Smooth muscle cell (in vitro differentiated cells): ENCODE measurements at regions not wholly inside any gene's neighbourhood (a gene's known extent, or its start where the extent isn't known, plus 50 kb on each side); places are given as distances from the start of the nearest gene placed in this dataset.

ENCODE experiments used
- DNase-seq: peaks from one replicate; lab custom pipeline; 2025; ENCODE audit not compliant: unreplicated experiment; lab: John Stamatoyannopoulos, UW
- H2AFZ ChIP-seq: fragments of 200-600 bp; sonication (generic); 2 replicates; pipeline ENCODE4 v1.6.0; 2016; ENCODE audit warnings: antibody characterized with exemption, low read depth, mild to moderate bottlenecking
- H3F3A ChIP-seq: fragments of 200-600 bp; sonication (generic); 2 replicates; pipeline ENCODE4 v1.6.0; 2017; ENCODE audit warnings: antibody characterized with exemption, low read depth
- H3K27ac ChIP-seq: fragments of 200-600 bp; sonication (generic); 2 replicates; pipeline ENCODE4 v1.5.1; 2016; ENCODE audit warnings: low read depth, mild to moderate bottlenecking
- H3K27me3 ChIP-seq: fragments of 200-600 bp; sonication (generic); 2 replicates; pipeline ENCODE4 v1.6.1; 2016; ENCODE audit warnings: low read depth, mild to moderate bottlenecking
- H3K36me3 ChIP-seq: fragments of 200-600 bp; sonication (generic); 2 replicates; pipeline ENCODE4 v1.5.1; 2016; ENCODE audit warnings: low read depth
- H3K4me1 ChIP-seq: fragments of 200-600 bp; sonication (generic); 2 replicates; pipeline ENCODE4 v1.5.1; 2016; ENCODE audit warnings: low read depth
- H3K4me2 ChIP-seq: fragments of 200-600 bp; sonication (generic); 2 replicates; pipeline ENCODE4 v1.6.0; 2016; ENCODE audit warnings: mild to moderate bottlenecking
- H3K4me3 ChIP-seq: fragments of 200-600 bp; sonication (generic); 2 replicates; pipeline ENCODE4 v1.5.1; 2016; ENCODE audit warnings: mild to moderate bottlenecking
- H3K79me2 ChIP-seq: fragments of 200-600 bp; sonication (generic); 2 replicates; pipeline ENCODE4 v1.6.0; 2016; ENCODE audit warnings: low read depth, mild to moderate bottlenecking
- H3K9ac ChIP-seq: fragments of 200-600 bp; sonication (generic); 2 replicates; pipeline ENCODE4 v1.6.0; 2016; ENCODE audit warnings: low read depth
- H3K9me3 ChIP-seq: fragments of 200-600 bp; sonication (generic); replicated peaks from 2 replicates; pipeline ENCODE4 v1.5.1; 2016; ENCODE audit warnings: low read depth
- H4K20me1 ChIP-seq: fragments of 200-600 bp; sonication (generic); 2 replicates; pipeline ENCODE4 v1.6.0; 2016; ENCODE audit warnings: low read depth
- WGBS: methylation state at CpG from one replicate; pipeline ENCODE4 v1.1.7; 2016; ENCODE audit warnings: low lambda C conversion rate; 5-methylcytosine and 5-hydroxymethylcytosine counted together
- TF ChIP-seq, protein P1 (sequence below): fragments of 200-600 bp; sonication (generic); IDR thresholded peaks from 2 replicates; pipeline ENCODE4 v1.5.1; 2017; ENCODE audit warnings: borderline replicate concordance, mild to moderate bottlenecking, antibody characterized with exemption; ENCODE audit not compliant: insufficient read depth, poor library complexity, severe bottlenecking

DNA sequence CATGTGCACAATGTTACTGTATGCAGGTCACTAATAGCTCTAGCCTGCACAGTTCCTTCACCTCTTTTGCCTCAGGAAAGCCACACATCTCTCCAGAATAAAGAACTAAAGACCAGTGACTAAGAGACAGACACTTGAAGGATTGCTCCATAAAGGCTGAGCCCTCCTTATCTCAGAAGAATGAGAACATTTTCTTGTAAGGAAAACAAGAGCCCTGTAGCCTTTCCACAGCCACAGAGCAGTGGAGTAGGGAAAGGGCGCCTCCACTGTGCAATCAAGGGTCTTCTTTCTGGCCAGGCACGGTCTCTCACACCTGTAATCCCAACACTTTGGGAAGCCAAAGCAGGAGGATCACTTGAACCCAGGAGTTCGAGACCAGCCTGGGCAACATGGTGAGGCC, 202.6 kb upstream of the TMEM45B start:
- Histone ChIP-seq H3K4me1 (peaks cover 9% of the 10 kb centered on the region), H3K27ac (no peak overlapping the region), H3K4me2 (no peak overlapping the region), H3K9ac (no peak overlapping the region), H3K27me3 (no peaks in the 10 kb centered on the region), H3K79me2 (no peaks in the 10 kb centered on the region), H3K4me3 (no peak overlapping the region), H4K20me1 (no peaks in the 10 kb centered on the region), H3K9me3 (no peaks in the 10 kb centered on the region), H3K36me3 (no peaks in the 10 kb centered on the region), H3F3A (no peaks in the 10 kb centered on the region), H2AFZ (no peak overlapping the region)
- no peak for DNase-seq
- WGBS = 76% methylated on average over 3 of the region's 3 CpGs
- TF ChIP-seq, protein P1, sequence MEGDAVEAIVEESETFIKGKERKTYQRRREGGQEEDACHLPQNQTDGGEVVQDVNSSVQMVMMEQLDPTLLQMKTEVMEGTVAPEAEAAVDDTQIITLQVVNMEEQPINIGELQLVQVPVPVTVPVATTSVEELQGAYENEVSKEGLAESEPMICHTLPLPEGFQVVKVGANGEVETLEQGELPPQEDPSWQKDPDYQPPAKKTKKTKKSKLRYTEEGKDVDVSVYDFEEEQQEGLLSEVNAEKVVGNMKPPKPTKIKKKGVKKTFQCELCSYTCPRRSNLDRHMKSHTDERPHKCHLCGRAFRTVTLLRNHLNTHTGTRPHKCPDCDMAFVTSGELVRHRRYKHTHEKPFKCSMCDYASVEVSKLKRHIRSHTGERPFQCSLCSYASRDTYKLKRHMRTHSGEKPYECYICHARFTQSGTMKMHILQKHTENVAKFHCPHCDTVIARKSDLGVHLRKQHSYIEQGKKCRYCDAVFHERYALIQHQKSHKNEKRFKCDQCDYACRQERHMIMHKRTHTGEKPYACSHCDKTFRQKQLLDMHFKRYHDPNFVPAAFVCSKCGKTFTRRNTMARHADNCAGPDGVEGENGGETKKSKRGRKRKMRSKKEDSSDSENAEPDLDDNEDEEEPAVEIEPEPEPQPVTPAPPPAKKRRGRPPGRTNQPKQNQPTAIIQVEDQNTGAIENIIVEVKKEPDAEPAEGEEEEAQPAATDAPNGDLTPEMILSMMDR = no peak

DNA sequence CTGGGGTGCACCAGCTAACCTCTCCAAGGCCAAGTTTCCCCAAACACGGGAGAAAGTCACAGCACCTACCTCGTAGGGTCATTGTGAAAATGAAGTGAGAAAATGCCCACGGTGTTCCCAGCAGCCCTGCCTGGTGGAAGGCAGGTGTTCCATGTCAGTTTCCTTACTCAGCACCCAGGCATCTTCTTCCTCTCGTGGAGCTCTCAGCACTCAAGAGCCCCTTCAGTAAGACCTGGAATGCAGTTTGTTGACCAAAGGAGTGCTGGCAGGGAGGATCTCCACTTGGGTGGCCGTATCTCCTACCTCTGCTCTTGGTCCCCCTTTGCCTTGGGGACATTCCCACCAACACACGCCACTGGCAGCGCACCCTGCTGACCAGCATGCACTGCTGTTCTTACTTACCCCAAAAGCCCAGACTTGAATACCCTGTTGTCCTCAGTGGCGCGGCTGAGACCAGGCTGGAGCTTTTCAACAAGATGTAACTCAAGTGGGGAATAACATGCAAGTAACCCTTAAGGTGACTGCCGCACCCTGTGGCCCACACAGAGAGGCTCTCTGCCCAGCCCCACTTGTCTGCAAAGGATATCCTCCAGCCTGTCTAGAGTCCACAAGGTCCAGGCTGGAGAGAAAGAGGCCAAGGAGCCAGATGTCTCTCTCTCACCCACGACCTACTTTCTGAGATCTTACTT, 201.2 kb upstream of the TMEM45B start:
- H4K20me1 ChIP-seq = no peaks in the 10 kb centered on the region
- H3K36me3 ChIP-seq = no peaks in the 10 kb centered on the region
- peaks cover 9% of the 10 kb centered on the region for H3K4me1 ChIP-seq
- H3K27me3 ChIP-seq = no peaks in the 10 kb centered on the region
- 89% methylated on average over 11 of the region's 11 CpGs for WGBS
- no peak for DNase-seq
- H3K9ac ChIP-seq = no peak overlapping the region
- H3K27ac ChIP-seq = no peak overlapping the region
- H3K4me3 ChIP-seq = no peak overlapping the region
- no peaks in the 10 kb centered on the region for H3K79me2 ChIP-seq
- TF ChIP-seq, protein P1 = no peak
- H3K4me2 ChIP-seq = no peak overlapping the region
- no peaks in the 10 kb centered on the region for H3F3A ChIP-seq
- H3K9me3 ChIP-seq = no peaks in the 10 kb centered on the region
- no peak overlapping the region for H2AFZ ChIP-seq

DNA sequence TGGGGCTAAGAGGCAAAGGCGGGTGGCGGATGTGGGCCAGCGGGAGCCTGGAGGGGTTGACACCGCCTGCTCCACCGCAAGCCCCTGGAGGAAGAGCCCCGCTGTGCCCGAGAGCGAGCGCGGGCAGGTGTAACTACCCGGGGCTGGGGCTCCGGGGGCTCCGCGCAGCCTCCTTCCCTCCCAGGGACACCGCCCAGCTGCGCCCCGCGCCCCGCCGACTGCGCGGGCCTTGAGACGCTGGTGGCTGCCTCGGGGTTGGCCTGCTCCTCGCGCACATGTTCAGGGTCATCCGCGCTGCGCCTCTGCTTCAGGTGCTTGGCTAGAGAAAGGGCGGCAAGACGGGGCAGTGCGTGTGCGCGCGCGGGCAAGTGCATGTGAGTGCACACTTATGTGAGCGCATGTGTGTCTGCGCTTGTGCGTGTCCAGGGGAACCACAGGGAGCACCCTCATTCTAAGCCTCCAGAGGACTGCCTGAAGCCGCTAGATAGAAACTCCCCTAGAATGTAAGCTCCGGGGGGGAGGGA, 197.5 kb upstream of the TMEM45B start:
- H3K9me3 ChIP-seq = no peaks in the 10 kb centered on the region
- H4K20me1 ChIP-seq = no peaks in the 10 kb centered on the region
- TF ChIP-seq, protein P1 = no peak
- no peak overlapping the region for H2AFZ ChIP-seq
- H3K36me3 ChIP-seq = no peaks in the 10 kb centered on the region
- H3F3A ChIP-seq = no peaks in the 10 kb centered on the region
- no peak overlapping the region for H3K4me2 ChIP-seq
- 96% methylated on average over 38 of the region's 41 CpGs for WGBS
- H3K27ac ChIP-seq = no peak overlapping the region
- H3K9ac ChIP-seq = no peak overlapping the region
- no peaks in the 10 kb centered on the region for H3K79me2 ChIP-seq
- no peaks in the 10 kb centered on the region for H3K4me1 ChIP-seq
- no peaks in the 10 kb centered on the region for H3K27me3 ChIP-seq
- no peak for DNase-seq
- H3K4me3 ChIP-seq = no peak overlapping the region
